Neural progenitor cell (in vitro differentiated cells): ENCODE measurements at regions not wholly inside any gene's neighbourhood (a gene's known extent, or its start where the extent isn't known, plus 50 kb on each side); places are given as distances from the start of the nearest gene placed in this dataset.

ENCODE experiments used
- DNase-seq: peaks from one replicate; pipeline ENCODE4 v3.0.0-alpha.2; 2016; ENCODE audit warnings: low spot score
- H2AFZ ChIP-seq: fragments of 200-600 bp; sonication (generic); replicated peaks from 2 replicates; pipeline ENCODE4 v1.6.1; 2016; ENCODE audit warnings: antibody characterized with exemption
- H3F3A ChIP-seq: fragments of 200-600 bp; sonication (generic); 2 replicates; pipeline ENCODE4 v1.6.1; 2016; ENCODE audit warnings: antibody characterized with exemption, low read depth
- H3K27ac ChIP-seq: fragments of 200-600 bp; sonication (generic); 2 replicates; pipeline ENCODE4 v1.5.1; 2016; ENCODE audit warnings: mild to moderate bottlenecking
- H3K27me3 ChIP-seq: fragments of 200-600 bp; sonication (generic); 2 replicates; pipeline ENCODE4 v1.6.1; 2016; ENCODE audit warnings: mild to moderate bottlenecking, moderate library complexity
- H3K36me3 ChIP-seq: fragments of 200-600 bp; sonication (generic); 2 replicates; pipeline ENCODE4 v1.5.1; 2016
- H3K4me1 ChIP-seq: fragments of 200-600 bp; sonication (generic); 2 replicates; pipeline ENCODE4 v1.6.1; 2016; ENCODE audit warnings: mixed run types
- H3K4me2 ChIP-seq: fragments of 200-600 bp; sonication (generic); 2 replicates; pipeline ENCODE4 v1.6.1; 2016
- H3K4me3 ChIP-seq: fragments of 200-600 bp; sonication (generic); 2 replicates; pipeline ENCODE4 v1.5.1; 2016
- H3K79me2 ChIP-seq: fragments of 200-600 bp; sonication (generic); 2 replicates; pipeline ENCODE4 v1.6.1; 2016; ENCODE audit warnings: low read depth
- H3K9ac ChIP-seq: fragments of 200-600 bp; sonication (generic); 2 replicates; pipeline ENCODE4 v1.6.1; 2016
- H3K9me3 ChIP-seq: fragments of 200-600 bp; sonication (generic); 2 replicates; pipeline ENCODE4 v1.5.1; 2016; ENCODE audit warnings: low read depth
- H4K20me1 ChIP-seq: fragments of 200-600 bp; sonication (generic); 2 replicates; pipeline ENCODE4 v1.6.1; 2016; ENCODE audit warnings: low read depth
- H3K27ac Mint-ChIP-seq: 3 replicates; pipeline ENCODE4 v1.8.0; 2021; ENCODE audit warnings: mixed read lengths
- H3K27me3 Mint-ChIP-seq: 2 replicates; pipeline ENCODE4 v1.8.0; 2022; ENCODE audit warnings: low read depth, mild to moderate bottlenecking, inconsistent platforms, moderate library complexity, mixed read lengths; ENCODE audit not compliant: insufficient read depth
- H3K36me3 Mint-ChIP-seq: 3 replicates; pipeline ENCODE4 v1.8.0; 2021; ENCODE audit warnings: mixed read lengths
- H3K4me1 Mint-ChIP-seq: 3 replicates; pipeline ENCODE4 v1.8.0; 2021; ENCODE audit warnings: mixed read lengths
- H3K4me3 Mint-ChIP-seq: 3 replicates; pipeline ENCODE4 v1.8.0; 2021; ENCODE audit warnings: mild to moderate bottlenecking, moderate library complexity, mixed read lengths
- H3K9me3 Mint-ChIP-seq: 3 replicates; pipeline ENCODE4 v1.8.0; 2020; ENCODE audit warnings: mixed read lengths
- EZH2 ChIP-seq: fragments of 200-600 bp; sonication (generic); IDR thresholded peaks from 2 replicates; pipeline ENCODE4 v1.6.1; 2017; ENCODE audit warnings: antibody characterized with exemption, mild to moderate bottlenecking, moderate library complexity
- EZH2phosphoT487 ChIP-seq: fragments of 200-600 bp; sonication (generic); IDR thresholded peaks from 2 replicates; pipeline ENCODE4 v1.6.1; 2017; ENCODE audit warnings: antibody characterized with exemption
- TF ChIP-seq, protein P1 (sequence below): fragments of 200-600 bp; sonication (generic); IDR thresholded peaks from 2 replicates; pipeline ENCODE4 v1.5.1; 2017; ENCODE audit warnings: antibody characterized with exemption, mild to moderate bottlenecking

GRCh38 chr3:145951441-145951840 lies 209.5 kb downstream of the PLOD2 start:
- TF ChIP-seq, protein P1, sequence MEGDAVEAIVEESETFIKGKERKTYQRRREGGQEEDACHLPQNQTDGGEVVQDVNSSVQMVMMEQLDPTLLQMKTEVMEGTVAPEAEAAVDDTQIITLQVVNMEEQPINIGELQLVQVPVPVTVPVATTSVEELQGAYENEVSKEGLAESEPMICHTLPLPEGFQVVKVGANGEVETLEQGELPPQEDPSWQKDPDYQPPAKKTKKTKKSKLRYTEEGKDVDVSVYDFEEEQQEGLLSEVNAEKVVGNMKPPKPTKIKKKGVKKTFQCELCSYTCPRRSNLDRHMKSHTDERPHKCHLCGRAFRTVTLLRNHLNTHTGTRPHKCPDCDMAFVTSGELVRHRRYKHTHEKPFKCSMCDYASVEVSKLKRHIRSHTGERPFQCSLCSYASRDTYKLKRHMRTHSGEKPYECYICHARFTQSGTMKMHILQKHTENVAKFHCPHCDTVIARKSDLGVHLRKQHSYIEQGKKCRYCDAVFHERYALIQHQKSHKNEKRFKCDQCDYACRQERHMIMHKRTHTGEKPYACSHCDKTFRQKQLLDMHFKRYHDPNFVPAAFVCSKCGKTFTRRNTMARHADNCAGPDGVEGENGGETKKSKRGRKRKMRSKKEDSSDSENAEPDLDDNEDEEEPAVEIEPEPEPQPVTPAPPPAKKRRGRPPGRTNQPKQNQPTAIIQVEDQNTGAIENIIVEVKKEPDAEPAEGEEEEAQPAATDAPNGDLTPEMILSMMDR = no peak
- TF ChIP-seq EZH2 (no peak), EZH2phosphoT487 (no peak)
- H3K9ac ChIP-seq = no peak overlapping the region
- no peaks in the 10 kb centered on the region for H3K9me3 ChIP-seq
- Mint-ChIP-seq H3K36me3 (no peaks in the 10 kb centered on the region), H3K27ac (no peak overlapping the region), H3K4me3 (no peak overlapping the region), H3K9me3 (no peaks in the 10 kb centered on the region), H3K27me3 (no peaks in the 10 kb centered on the region), H3K4me1 (no peaks in the 10 kb centered on the region)
- no peak overlapping the region for H2AFZ ChIP-seq
- H3K36me3 ChIP-seq = no peaks in the 10 kb centered on the region
- no peak overlapping the region for H3K4me2 ChIP-seq
- H3K4me3 ChIP-seq = no peak overlapping the region
- H4K20me1 ChIP-seq = no peaks in the 10 kb centered on the region
- no peaks in the 10 kb centered on the region for H3K27me3 ChIP-seq
- no peak for DNase-seq
- no peaks in the 10 kb centered on the region for H3F3A ChIP-seq
- no peaks in the 10 kb centered on the region for H3K4me1 ChIP-seq
- no peak overlapping the region for H3K27ac ChIP-seq
- no peaks in the 10 kb centered on the region for H3K79me2 ChIP-seq

DNA sequence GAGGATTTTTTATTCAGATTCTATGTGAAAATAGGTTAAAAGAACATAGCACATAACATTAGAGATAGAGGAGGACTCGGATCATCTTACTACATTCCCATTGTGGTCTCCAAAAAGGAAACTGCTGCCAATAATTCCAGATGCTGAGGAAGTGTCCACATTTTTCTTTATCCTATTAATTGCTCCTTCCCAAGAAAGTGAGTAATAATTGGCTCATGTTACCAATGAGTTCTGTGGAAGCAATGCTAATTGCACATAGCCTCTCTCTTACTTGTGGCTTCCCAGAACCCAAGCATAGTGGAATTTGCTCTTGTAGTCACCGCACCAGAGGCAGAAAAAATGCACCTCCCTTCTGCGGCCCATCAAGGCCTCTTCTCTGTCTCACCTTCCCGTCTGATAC lies 208.4 kb downstream of the PLOD2 start:
- H3K4me3 Mint-ChIP-seq = no peak overlapping the region
- no peaks in the 10 kb centered on the region for H3K79me2 ChIP-seq
- no peaks in the 10 kb centered on the region for H3K9me3 Mint-ChIP-seq
- H3K27ac ChIP-seq = no peak overlapping the region
- H3K27me3 Mint-ChIP-seq = no peaks in the 10 kb centered on the region
- no peaks in the 10 kb centered on the region for H4K20me1 ChIP-seq
- DNase-seq = no peak
- no peak overlapping the region for H3K27ac Mint-ChIP-seq
- no peaks in the 10 kb centered on the region for H3K36me3 Mint-ChIP-seq
- no peak for TF ChIP-seq EZH2phosphoT487
- TF ChIP-seq EZH2 = no peak
- TF ChIP-seq, protein P1 = no peak
- H3K9ac ChIP-seq = no peak overlapping the region
- no peaks in the 10 kb centered on the region for H3K4me1 ChIP-seq
- no peaks in the 10 kb centered on the region for H3K9me3 ChIP-seq
- H2AFZ ChIP-seq = no peak overlapping the region
- H3K36me3 ChIP-seq = no peaks in the 10 kb centered on the region
- no peak overlapping the region for H3K4me3 ChIP-seq
- no peaks in the 10 kb centered on the region for H3K27me3 ChIP-seq
- no peak overlapping the region for H3K4me2 ChIP-seq
- H3F3A ChIP-seq = no peaks in the 10 kb centered on the region
- H3K4me1 Mint-ChIP-seq = no peaks in the 10 kb centered on the region

- H3K36me3 ChIP-seq = no peaks in the 10 kb centered on the region
- H3K4me3 ChIP-seq = no peak overlapping the region
- H3K9ac ChIP-seq = no peak overlapping the region
- no peaks in the 10 kb centered on the region for H3K36me3 Mint-ChIP-seq
- H4K20me1 ChIP-seq = no peaks in the 10 kb centered on the region
- no peak overlapping the region for H3K4me3 Mint-ChIP-seq
- no peak overlapping the region for H3K4me2 ChIP-seq
- no peaks in the 10 kb centered on the region for H3K9me3 Mint-ChIP-seq
- no peaks in the 10 kb centered on the region for H3K27me3 Mint-ChIP-seq
- H3K4me1 Mint-ChIP-seq = no peaks in the 10 kb centered on the region
- no peak overlapping the region for H3K27ac ChIP-seq
- H3K79me2 ChIP-seq = no peaks in the 10 kb centered on the region
- no peak for TF ChIP-seq EZH2phosphoT487
- no peak for TF ChIP-seq EZH2
- TF ChIP-seq, protein P1 = no peak
- no peaks in the 10 kb centered on the region for H3K4me1 ChIP-seq
- H3K27me3 ChIP-seq = no peaks in the 10 kb centered on the region
- no peak overlapping the region for H3K27ac Mint-ChIP-seq
- H3F3A ChIP-seq = no peaks in the 10 kb centered on the region
- no peak overlapping the region for H2AFZ ChIP-seq
- no peak for DNase-seq
- no peaks in the 10 kb centered on the region for H3K9me3 ChIP-seq
Measured at GRCh38 chr3:145953316-145953715, 207.7 kb downstream of the PLOD2 start.
